Keratinocyte (primary cell): ENCODE measurements at regions not wholly inside any gene's neighbourhood (a gene's known extent, or its start where the extent isn't known, plus 50 kb on each side); places are given as distances from the start of the nearest gene placed in this dataset.

Experiments used
- DNase-seq: peaks from one replicate; pipeline ENCODE4 v3.0.0-alpha.2; 2011; ENCODE audit warnings: low read depth, missing footprints, low spot score
- FAIRE-seq: peaks from 2 replicates; lab custom pipeline; 2011; peaks lifted over from hg19 to GRCh38; lab: Jason Lieb, UNC
- H2AFZ ChIP-seq: 2 replicates; pipeline ENCODE4 v1.6.0; 2012; ENCODE audit warnings: low read length, control low read depth, inconsistent platforms; ENCODE audit not compliant: control insufficient read depth
- H3K27ac ChIP-seq: 2 replicates; pipeline ENCODE4 v1.5.1; 2011; ENCODE audit warnings: low read length; ENCODE audit not compliant: control insufficient read depth, insufficient read depth
- H3K27me3 ChIP-seq: 3 replicates; pipeline ENCODE4 v1.6.0; 2011; ENCODE audit warnings: low read length; ENCODE audit not compliant: control insufficient read depth, insufficient read depth; ENCODE audit errors: extremely low read depth
- H3K36me3 ChIP-seq, 2 experiments: 2 replicates in 1 of 2; 3 replicates in 1 of 2; pipeline ENCODE4 v1.5.1; 2011; ENCODE audit warnings: low read length in 2 of 2, mild to moderate bottlenecking in 1 of 2; ENCODE audit not compliant: control insufficient read depth in 2 of 2, insufficient read depth in 2 of 2; ENCODE audit errors: extremely low read depth in 1 of 2
- H3K4me1 ChIP-seq: 3 replicates; pipeline ENCODE4 v1.5.1; 2011; ENCODE audit warnings: low read length; ENCODE audit not compliant: control insufficient read depth, insufficient read depth; ENCODE audit errors: extremely low read depth
- H3K4me2 ChIP-seq: 3 replicates; pipeline ENCODE4 v1.6.0; 2011; ENCODE audit warnings: low read depth, low read length; ENCODE audit not compliant: control insufficient read depth, insufficient read depth; ENCODE audit errors: extremely low read depth
- H3K4me3 ChIP-seq, 3 experiments: fragments of 200-600 bp in 1 of 3; sonication (generic) in 1 of 3; 2 replicates in 2 of 3; 3 replicates in 1 of 3; pipeline ENCODE4 v1.5.1; 2011 to 2016; ENCODE audit warnings: low read length in 3 of 3, mild to moderate bottlenecking in 3 of 3, control low read depth in 2 of 3, inconsistent platforms in 1 of 3, low read depth in 1 of 3, mixed read lengths in 1 of 3, mixed run types in 1 of 3, moderate library complexity in 1 of 3; ENCODE audit not compliant: control insufficient read depth in 2 of 3, insufficient read depth in 2 of 3; ENCODE audit errors: extremely low read depth in 1 of 3
- H3K79me2 ChIP-seq: 2 replicates; pipeline ENCODE4 v1.6.0; 2012; ENCODE audit warnings: low read length; ENCODE audit not compliant: control insufficient read depth, insufficient read depth
- H3K9ac ChIP-seq: 3 replicates; pipeline ENCODE4 v1.6.0; 2011; ENCODE audit warnings: low read length; ENCODE audit not compliant: control insufficient read depth, insufficient read depth; ENCODE audit errors: extremely low read depth
- H3K9me1 ChIP-seq: 3 replicates; pipeline ENCODE4 v1.6.0; 2011; ENCODE audit warnings: low read length; ENCODE audit not compliant: control insufficient read depth, insufficient read depth; ENCODE audit errors: extremely low read depth
- H3K9me3 ChIP-seq: 2 replicates; pipeline ENCODE4 v1.5.1; 2012; ENCODE audit warnings: low read depth, low read length; ENCODE audit not compliant: control insufficient read depth
- H4K20me1 ChIP-seq: 3 replicates; pipeline ENCODE4 v1.6.0; 2011; ENCODE audit warnings: low read length; ENCODE audit not compliant: control insufficient read depth, insufficient read depth; ENCODE audit errors: extremely low read depth
- CTCF ChIP-seq, 3 experiments: IDR thresholded peaks in 1 of 3; conservative IDR thresholded peaks in 1 of 3; optimal IDR thresholded peaks in 1 of 3; 2 replicates in 2 of 3; 3 replicates in 1 of 3; pipeline versions ENCODE3 to v1.5.1; 2011; ENCODE audit warnings: low read length in 3 of 3, mild to moderate bottlenecking in 3 of 3, moderate library complexity in 2 of 3, control low read depth in 1 of 3, inconsistent platforms in 1 of 3; ENCODE audit not compliant: insufficient read depth in 2 of 3; ENCODE audit errors: extremely low read depth in 1 of 3
- EZH2 ChIP-seq: IDR thresholded peaks from one replicate; pipeline ENCODE4 v1.6.1; 2012; ENCODE audit warnings: inconsistent platforms, mild to moderate bottlenecking, low read length, moderate library complexity
- dilution Hi-C: fragments of 300-500 bp; cut with MboI; formaldehyde crosslinking; loops from one replicate; pipeline ENCODE4 v1.7.0; 2020; ENCODE audit warnings: low sequenced_read_pairs; ENCODE audit not compliant: extremely low pct_ligation_motif_present

- H3K27me3 ChIP-seq = no peaks in the 10 kb centered on the region
Observed at GRCh38 chr2:241956521-241957110, 87.1 kb downstream of the RTP5 start.

GRCh38 chr2:241957276-241957675 is 87.7 kb downstream of the RTP5 start:
- Histone ChIP-seq H2AFZ (no peak overlapping the region), H3K9me1 (no peaks in the 10 kb centered on the region), H3K27ac (no peak overlapping the region), H4K20me1 (no peaks in the 10 kb centered on the region), H3K4me3 (no peak overlapping the region), H3K4me2 (no peak overlapping the region), H3K79me2 (no peaks in the 10 kb centered on the region), H3K27me3 (no peaks in the 10 kb centered on the region), H3K9me3 (no peaks in the 10 kb centered on the region), H3K36me3 (no peaks in the 10 kb centered on the region), H3K4me1 (no peaks in the 10 kb centered on the region), H3K9ac (no peak overlapping the region)
- DNase-seq = no peak
- TF ChIP-seq EZH2 = no peak
- TF ChIP-seq CTCF (optimal IDR thresholded peaks at IDR 0.05 in 1 of 3, IDR thresholded peaks at IDR 0.05 in 1 of 3, conservative IDR thresholded peaks at IDR 0.05 in 1 of 3; ENCODE audit: extremely low read depth in 1 of 3, insufficient read depth in 2 of 3, low read length in 3 of 3) = no peak
- FAIRE-seq = no peak
- dilution Hi-C loops = no loop called here

More at GRCh38 chr2:241956521-241957110, 87.1 kb downstream of the RTP5 start:
- H3K4me2 ChIP-seq = no peak overlapping the region
- no peak overlapping the region for H2AFZ ChIP-seq
- TF ChIP-seq EZH2 (no peak), CTCF (optimal IDR thresholded peaks at IDR 0.05 in 1 of 3, IDR thresholded peaks at IDR 0.05 in 1 of 3, conservative IDR thresholded peaks at IDR 0.05 in 1 of 3; ENCODE audit: extremely low read depth in 1 of 3, insufficient read depth in 2 of 3, low read length in 3 of 3) (no peak)
- no peak overlapping the region for H3K27ac ChIP-seq
- H4K20me1 ChIP-seq = no peaks in the 10 kb centered on the region
- H3K36me3 ChIP-seq = no peaks in the 10 kb centered on the region
- H3K79me2 ChIP-seq = no peaks in the 10 kb centered on the region
- H3K4me3 ChIP-seq = no peak overlapping the region
- FAIRE-seq (no peak), DNase-seq (no peak)
- H3K9me3 ChIP-seq = no peaks in the 10 kb centered on the region
- dilution Hi-C loops = no loop called here
- no peaks in the 10 kb centered on the region for H3K4me1 ChIP-seq
- H3K9ac ChIP-seq = no peak overlapping the region
- H3K9me1 ChIP-seq = no peaks in the 10 kb centered on the region
